HCT116 (cell line): ENCODE measurements at regions not wholly inside any gene's neighbourhood (a gene's known extent, or its start where the extent isn't known, plus 50 kb on each side); places are given as distances from the start of the nearest gene placed in this dataset.

Experiments used
- ATF3 ChIP-seq: IDR thresholded peaks from 2 replicates; pipeline ENCODE4 v1.6.1; 2012
- CEBPB ChIP-seq: IDR thresholded peaks from 2 replicates; pipeline ENCODE4 v1.6.1; 2012; ENCODE audit warnings: low read depth
- CTCF ChIP-seq, 3 experiments: fragments of 200-600 bp in 1 of 3; sonication (generic) in 1 of 3; IDR thresholded peaks in 2 of 3; conservative IDR thresholded peaks in 1 of 3; 2 replicates each; pipeline ENCODE4 v1.5.1; 2012 to 2017; ENCODE audit warnings: low read depth in 2 of 3, low read length in 2 of 3, antibody characterized with exemption in 1 of 3, borderline replicate concordance in 1 of 3, control low read depth in 1 of 3, mild to moderate bottlenecking in 1 of 3, mixed read lengths in 1 of 3, mixed run types in 1 of 3, moderate library complexity in 1 of 3; ENCODE audit not compliant: insufficient read depth in 1 of 3
- EZH2 ChIP-seq: fragments of 200-600 bp; sonication (generic); IDR thresholded peaks from 2 replicates; pipeline ENCODE4 v1.6.1; 2017; ENCODE audit warnings: antibody characterized with exemption, mixed run types
- JUND ChIP-seq: IDR thresholded peaks from 2 replicates; pipeline ENCODE4 v1.6.1; 2012
- POLR2A ChIP-seq: IDR thresholded peaks from 2 replicates; pipeline ENCODE4 v1.7.0; 2011; ENCODE audit warnings: borderline replicate concordance; ENCODE audit not compliant: insufficient read depth, insufficient read length; ENCODE audit errors: extremely low read depth
- POLR2AphosphoS5 ChIP-seq: IDR thresholded peaks from 2 replicates; pipeline ENCODE4 v1.6.1; 2011; ENCODE audit warnings: mild to moderate bottlenecking, low read depth, low read length, moderate library complexity
- RAD21 ChIP-seq: IDR thresholded peaks from 2 replicates; pipeline ENCODE4 v1.6.1; 2012; ENCODE audit warnings: low read depth, mild to moderate bottlenecking
- SIN3A ChIP-seq: IDR thresholded peaks from 2 replicates; pipeline ENCODE4 v1.6.1; 2012; ENCODE audit warnings: low read depth
- TCF7L2 ChIP-seq: IDR thresholded peaks from 2 replicates; pipeline ENCODE4 v1.7.0; 2011; ENCODE audit warnings: borderline replicate concordance, inconsistent platforms; ENCODE audit not compliant: insufficient read depth, insufficient read length; ENCODE audit errors: extremely low read depth
- ZBTB33 ChIP-seq: IDR thresholded peaks from 2 replicates; pipeline ENCODE4 v1.6.1; 2011; ENCODE audit warnings: mild to moderate bottlenecking, low read length, moderate library complexity; ENCODE audit not compliant: insufficient replicate concordance; ENCODE audit errors: extremely low read depth
- ZNF274 ChIP-seq: fragments of 200-500 bp; sonication (Bioruptor generic); IDR thresholded peaks from 2 replicates; pipeline ENCODE4 v1.6.1; 2014; ENCODE audit warnings: mild to moderate bottlenecking, low read depth, low read length, inconsistent platforms

GRCh38 chr10:4183761-4184261 lies 398.8 kb upstream of the KLF6 start:
- TF ChIP-seq JUND (no peak), EZH2 (no peak), CTCF (IDR thresholded peaks at IDR 0.05 in 2 of 3, conservative IDR thresholded peaks at IDR 0.05 in 1 of 3; ENCODE audit: borderline replicate concordance in 1 of 3, insufficient read depth in 1 of 3, low read depth in 2 of 3, low read length in 2 of 3) (no peak), ZBTB33 (no peak), POLR2A (no peak), TCF7L2 (no peak), RAD21 (no peak), SIN3A (no peak), ZNF274 (no peak), CEBPB (no peak), POLR2AphosphoS5 (no peak), ATF3 (no peak)
